ENCODE measurements at regions not wholly inside any gene's neighbourhood (a gene's known extent, or its start where the extent isn't known, plus 50 kb on each side); places are given as distances from the start of the nearest gene placed in this dataset.
"Not testable (repeated sequence)": the region's sequence is repeated elsewhere in the genome, so short reads cannot be mapped to it uniquely, and the experiment has no call there.

GRCh38 chr5:142259758-142260157 lies 65.1 kb downstream of the SPRY4 start:
- no peak for DNase-seq

GRCh38 chr5:142255831-142256230 lies 69.0 kb downstream of the SPRY4 start:
- no peak for DNase-seq

GRCh38 chr5:142254431-142254830 lies 70.4 kb downstream of the SPRY4 start:
- DNase-seq: no peak

GRCh38 chr5:142253938-142254337 lies 70.9 kb downstream of the SPRY4 start:
- peak; percentile 76 for DNase-seq

- DNase-seq: no peak
These were observed 74.7 kb downstream of the SPRY4 start for GRCh38 chr5:142250119-142250518.

GRCh38 chr5:142248853-142249462 lies 75.9 kb downstream of the SPRY4 start:
- DNase-seq: peak; percentile 90

- peak; percentile 51 for DNase-seq
These were observed 78.6 kb downstream of the SPRY4 start for GRCh38 chr5:142246258-142246657.

- DNase-seq: no peak
These were observed 79.0 kb downstream of the SPRY4 start for GRCh38 chr5:142245786-142246185.

- DNase-seq: no peak
These were observed 80.4 kb downstream of the SPRY4 start for GRCh38 chr5:142244440-142244839.

- DNase-seq: no peak
These were observed 82.5 kb downstream of the SPRY4 start for GRCh38 chr5:142242272-142242671.

- DNase-seq: no peak
These were observed 85.2 kb downstream of the SPRY4 start for GRCh38 chr5:142239394-142240159.

- no peak for DNase-seq
These were observed 87.1 kb downstream of the SPRY4 start for GRCh38 chr5:142237707-142238106.

- DNase-seq: not testable (repeated sequence)
These were observed 88.0 kb downstream of the SPRY4 start for GRCh38 chr5:142236673-142237290.

GRCh38 chr5:142235870-142236672 lies 88.8 kb downstream of the SPRY4 start:
- no peak for DNase-seq

- no peak for DNase-seq
These were observed 89.6 kb downstream of the SPRY4 start for GRCh38 chr5:142235050-142235797.

GRCh38 chr5:142233083-142234032 lies 91.5 kb downstream of the SPRY4 start:
- DNase-seq: no peak

- DNase-seq: not testable (repeated sequence)
These were observed 93.9 kb downstream of the SPRY4 start for GRCh38 chr5:142230949-142231348.

GRCh38 chr5:142225141-142225540 lies 99.7 kb downstream of the SPRY4 start:
- no peak for DNase-seq

- no peak for DNase-seq
These were observed 101.8 kb downstream of the SPRY4 start for GRCh38 chr5:142222866-142223558.

GRCh38 chr5:142222225-142222865 lies 102.5 kb downstream of the SPRY4 start:
- DNase-seq: no peak
